ENCODE measurements at regions not wholly inside any gene's neighbourhood (a gene's known extent, or its start where the extent isn't known, plus 50 kb on each side); places are given as distances from the start of the nearest gene placed in this dataset.

DNA sequence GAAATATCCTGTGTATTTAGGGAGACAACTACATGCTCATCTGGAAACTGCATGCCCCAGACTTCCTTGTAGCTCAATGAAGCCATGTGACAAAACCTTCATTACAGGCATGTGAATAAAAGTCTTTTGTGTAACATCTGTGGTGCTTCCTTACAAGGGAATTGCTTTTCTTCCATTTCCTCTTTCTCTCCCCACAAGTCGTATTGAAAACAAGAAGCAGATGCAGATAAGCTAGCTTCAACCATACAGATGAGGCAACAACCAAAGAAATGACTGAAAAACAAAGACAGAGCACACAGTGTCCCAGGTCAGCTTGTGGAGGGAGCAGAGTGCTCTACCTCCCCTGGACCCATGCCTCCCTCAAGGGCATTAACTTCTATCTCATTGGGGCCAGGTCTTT is 115.8 kb upstream of the INPP4B start:
- peak; percentile 73 for DNase-seq

- DNase-seq = no peak
Measured at GRCh38 chr4:142974328-142974727, 128.2 kb upstream of the INPP4B start.

GRCh38 chr4:142975618-142976017 is 129.5 kb upstream of the INPP4B start:
- DNase-seq = no peak

DNA sequence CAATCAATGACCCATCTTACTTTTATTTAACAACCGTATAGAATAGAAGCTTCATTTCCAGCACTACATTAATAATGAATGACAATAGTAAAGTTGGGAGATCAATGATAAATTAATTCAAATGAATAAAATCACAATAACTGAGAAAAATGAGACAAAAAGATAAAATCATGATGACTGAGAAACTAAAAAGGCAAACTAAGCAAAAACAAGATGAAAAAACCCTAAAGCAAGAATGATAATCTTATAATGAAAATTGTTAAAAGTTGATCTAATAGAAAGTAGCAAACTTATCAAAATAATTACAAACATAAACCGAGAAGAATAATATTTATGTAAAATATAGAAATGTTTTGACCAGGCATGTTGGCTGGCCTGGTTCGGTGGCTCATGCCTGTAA is 130.4 kb upstream of the INPP4B start:
- DNase-seq = no peak

DNA sequence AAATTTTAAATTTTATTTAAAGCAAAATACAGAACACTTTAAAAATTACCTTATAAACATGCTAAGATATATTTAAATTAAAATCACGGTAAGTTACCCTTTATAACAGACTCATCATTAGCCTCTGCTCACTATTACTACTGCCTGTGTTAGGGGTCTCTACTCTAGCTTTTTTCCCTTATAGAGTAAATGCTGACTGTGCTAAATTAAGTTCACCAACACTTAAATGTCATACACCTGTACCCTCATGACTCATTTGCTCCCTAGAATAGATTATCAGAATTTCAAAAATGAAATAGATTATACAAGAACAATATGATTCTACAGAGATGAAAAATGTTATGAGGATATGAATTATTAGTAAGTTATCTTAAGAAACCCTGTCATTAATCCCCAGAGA is 131.1 kb upstream of the INPP4B start:
- DNase-seq = no peak

- no peak for DNase-seq
Measured at GRCh38 chr4:142983065-142983464, 137.0 kb upstream of the INPP4B start.

DNA sequence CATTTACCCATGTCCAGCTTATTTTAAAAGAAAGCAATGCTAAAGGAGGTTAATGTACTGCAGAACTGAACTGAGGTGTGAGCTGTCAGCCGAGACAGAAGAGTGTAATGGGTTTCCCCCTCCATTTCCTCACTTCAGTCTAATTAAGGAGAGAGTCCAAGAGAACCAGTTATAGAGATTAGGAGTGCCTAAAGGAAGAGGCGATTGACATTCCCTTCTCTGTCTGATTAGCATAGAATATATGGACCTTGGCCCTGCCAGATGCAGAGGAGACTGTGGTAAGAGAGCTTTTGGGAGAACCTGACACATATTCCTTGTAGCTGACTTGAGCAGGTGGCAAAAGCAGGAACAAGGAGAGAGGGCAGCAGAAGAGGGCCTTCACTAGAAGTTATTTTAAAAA is 137.5 kb upstream of the INPP4B start:
- no peak for DNase-seq

GRCh38 chr4:142984871-142985585 is 138.9 kb upstream of the INPP4B start:
- no peak for DNase-seq

- DNase-seq = no peak
Measured at GRCh38 chr4:143016171-143016570, 168.5 kb upstream of the USP38 start.

GRCh38 chr4:143017210-143017609 is 167.5 kb upstream of the USP38 start:
- no peak for DNase-seq

DNA sequence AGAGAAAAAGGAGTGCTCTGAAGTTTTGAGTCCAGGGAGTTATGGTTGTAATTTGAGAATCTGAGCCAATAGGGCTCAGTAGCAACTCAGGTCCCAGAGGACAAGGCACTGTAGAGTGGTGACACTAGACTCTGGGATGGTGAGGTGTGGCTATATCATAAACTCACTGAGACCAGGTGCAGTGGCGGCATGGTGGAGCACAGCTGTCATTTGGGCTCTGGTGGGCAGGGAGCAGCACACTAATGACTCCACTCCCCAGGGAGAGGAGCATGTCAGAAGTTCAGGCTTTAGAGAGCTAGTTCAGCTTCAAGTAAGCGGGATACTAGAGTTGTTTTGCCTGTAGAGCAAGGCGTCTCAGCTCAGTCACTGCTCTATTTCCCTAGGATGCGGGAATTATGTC is 165.4 kb upstream of the USP38 start:
- DNase-seq = no peak

- no peak for DNase-seq
Measured at GRCh38 chr4:143021384-143021783, 163.3 kb upstream of the USP38 start.

GRCh38 chr4:143023239-143023918 is 161.3 kb upstream of the USP38 start:
- DNase-seq = no peak

DNA sequence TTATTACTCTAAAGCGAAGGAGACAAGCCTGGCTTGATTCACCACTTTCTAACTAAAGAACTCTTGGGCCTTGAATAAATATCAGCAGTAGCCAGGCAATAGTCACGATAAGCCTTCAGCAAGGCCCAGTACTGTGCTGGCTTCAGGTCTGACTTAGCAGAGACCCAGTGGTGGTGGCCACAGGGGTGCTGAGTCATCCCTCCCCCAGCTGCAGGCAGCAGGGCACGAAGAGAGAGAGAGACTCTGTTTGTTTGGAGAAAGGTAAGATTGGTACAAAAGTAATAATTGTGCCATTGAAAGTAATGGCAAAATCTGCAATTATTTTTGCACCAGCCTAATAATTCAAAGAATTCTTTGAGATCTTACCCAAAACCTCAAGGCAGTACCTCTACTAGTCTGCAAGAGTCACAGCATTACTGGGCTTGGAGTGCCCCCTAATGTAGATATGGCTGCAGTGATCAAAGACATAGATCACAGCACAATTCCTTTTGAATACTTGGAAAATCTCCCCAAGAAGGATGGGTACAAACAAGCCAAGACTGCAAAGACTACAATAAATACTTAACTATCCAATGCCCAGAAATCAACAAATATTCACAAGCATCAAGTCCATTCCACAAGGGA is 159.5 kb upstream of the USP38 start:
- no peak for DNase-seq

DNA sequence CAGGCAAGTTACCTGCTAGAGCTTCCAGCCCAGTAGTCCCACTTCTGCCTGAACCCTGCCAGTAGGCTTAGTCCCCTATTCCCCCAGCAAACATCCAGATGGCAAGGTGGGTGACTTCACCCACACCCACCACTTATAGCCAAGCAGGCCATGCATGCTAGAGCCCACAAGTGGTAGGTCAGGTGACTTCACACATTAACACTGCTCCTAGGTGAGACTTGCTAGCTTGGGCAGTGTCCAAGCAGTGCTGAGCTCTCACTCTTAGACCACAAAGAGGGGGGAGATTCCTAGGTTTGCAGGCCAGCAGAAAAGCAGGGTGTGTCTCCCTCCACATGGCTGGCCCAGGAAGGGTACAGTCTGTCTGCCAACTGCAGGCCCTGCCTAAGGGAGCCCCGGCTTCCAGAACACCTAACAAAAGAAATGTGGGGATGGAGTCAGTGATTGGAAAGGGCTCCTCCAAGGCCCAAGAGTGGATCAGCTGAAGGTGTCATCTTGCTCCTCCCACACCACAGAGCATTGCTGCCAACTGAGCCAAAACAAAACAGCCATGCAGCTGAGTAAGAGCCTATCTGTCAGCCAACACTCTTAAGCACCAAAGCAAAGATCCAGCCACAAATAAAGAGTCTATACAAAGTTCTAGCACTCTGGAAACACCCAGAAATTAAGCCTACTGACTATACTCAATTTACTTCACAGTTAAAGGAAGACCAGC is 158.1 kb upstream of the USP38 start:
- no peak for DNase-seq

DNA sequence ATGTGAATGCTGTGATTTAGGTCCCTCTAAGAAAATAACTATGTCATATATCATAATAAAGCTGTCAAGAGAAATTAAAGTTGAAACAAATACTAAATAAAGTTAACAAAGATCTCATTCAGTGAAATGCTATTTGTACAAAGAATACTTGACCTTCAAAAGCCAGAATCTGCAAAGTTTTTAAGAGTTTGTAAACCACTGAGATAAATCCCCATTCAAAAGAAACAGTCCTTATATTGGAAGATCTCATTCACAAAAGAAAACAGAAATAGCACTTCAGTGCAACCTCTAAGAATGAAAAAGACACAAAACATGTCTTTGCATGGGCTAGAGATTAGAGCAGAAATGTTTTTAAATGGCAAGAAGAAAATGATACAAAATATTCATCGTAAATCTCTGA is 149.1 kb upstream of the USP38 start:
- no peak for DNase-seq

DNA sequence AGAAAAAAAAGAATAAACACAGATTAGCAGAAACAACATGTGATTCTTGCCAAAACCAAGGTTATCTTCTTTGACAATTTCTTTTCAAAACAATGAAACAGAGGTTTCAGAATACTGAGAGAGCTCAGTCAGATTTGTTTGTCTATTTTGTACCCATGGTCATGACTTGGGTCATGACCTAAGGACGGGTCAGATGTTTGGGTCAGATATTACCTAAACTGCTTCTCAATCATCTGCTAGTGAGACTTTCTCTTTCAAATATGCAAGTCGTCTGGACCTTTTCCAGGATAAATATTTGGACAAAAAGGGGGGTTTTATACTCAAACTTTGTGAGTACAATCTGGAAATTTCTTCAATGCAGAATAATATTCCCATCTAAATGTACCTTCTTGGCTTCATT is 148.3 kb upstream of the USP38 start:
- no peak for DNase-seq

DNA sequence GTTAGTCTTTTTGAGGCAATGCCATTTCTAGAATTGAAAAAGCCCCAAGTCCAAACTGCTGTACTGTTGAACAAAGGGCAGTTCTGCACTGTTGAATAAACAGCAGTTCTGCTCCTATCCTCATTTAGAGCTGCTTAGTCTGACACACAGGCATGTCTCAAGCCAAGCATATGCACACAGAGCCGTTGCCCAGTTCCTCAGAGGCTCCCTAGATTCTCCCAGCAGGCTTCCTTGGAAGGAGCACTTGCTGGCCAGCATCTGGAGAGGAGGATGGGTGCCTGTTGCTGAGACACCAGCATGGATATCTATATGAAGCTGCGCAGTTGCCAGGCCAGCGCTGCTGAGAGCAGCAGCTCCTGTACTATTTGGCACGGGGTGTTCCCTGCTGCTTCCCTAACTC is 138.3 kb upstream of the USP38 start:
- peak; percentile 1 for DNase-seq

DNA sequence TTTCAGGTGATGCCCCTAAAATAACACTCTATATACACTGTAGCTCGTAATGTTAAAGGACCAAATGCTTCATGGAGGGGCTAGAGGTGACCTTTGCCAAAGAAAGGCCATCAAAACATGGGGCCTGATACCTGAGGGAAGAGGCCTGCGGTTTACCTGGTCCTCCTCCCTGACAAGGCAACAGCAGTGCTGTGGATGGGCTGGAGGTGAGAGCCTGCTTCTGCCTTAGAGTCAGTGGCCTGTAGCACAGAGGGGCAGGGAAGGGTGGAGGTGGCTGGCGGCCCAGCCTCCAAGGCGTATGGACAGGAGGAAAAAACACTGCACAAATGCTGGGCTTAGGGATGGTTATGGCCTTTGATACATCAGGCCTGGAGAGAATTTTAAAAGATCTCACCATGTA is 137.8 kb upstream of the USP38 start:
- DNase-seq = no peak

DNA sequence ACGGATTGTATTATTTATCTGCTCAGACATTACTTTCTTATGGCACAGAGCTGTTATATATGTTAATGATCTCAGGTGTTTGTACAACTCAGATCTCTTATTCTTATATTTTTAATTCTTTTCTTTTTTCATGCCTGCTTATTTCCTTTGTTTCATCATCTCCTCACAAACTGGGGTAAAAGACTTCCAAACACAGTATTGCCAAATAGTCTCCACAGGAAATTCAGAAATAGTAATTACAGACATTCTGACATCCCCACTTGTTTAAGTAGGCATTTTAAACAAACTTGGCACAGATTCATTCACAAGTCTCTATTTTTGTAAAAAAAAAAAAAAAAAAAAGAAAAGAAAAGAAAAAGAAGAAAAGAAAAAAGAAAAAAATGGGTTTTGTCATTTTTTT is 129.7 kb upstream of the USP38 start:
- DNase-seq = no peak

DNA sequence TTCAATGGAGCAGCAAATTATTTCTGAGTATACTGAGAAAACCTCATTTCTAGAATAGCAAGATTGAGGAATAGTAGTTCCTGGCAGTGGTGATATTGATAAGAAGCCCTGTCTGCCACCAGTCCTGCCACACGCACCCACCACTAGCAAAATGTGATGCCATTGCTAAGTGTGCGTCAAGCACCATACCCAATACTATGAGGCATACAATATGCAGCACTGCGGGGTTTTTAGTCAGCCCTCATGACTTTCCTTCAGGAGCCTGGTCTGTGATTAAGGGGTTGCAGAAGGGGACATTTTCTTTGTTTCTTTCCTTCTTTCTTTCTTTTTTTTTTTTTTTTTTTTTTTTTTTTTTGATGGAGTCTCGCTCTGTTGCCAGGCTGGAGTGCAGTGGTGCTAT is 128.7 kb upstream of the USP38 start:
- no peak for DNase-seq

DNA sequence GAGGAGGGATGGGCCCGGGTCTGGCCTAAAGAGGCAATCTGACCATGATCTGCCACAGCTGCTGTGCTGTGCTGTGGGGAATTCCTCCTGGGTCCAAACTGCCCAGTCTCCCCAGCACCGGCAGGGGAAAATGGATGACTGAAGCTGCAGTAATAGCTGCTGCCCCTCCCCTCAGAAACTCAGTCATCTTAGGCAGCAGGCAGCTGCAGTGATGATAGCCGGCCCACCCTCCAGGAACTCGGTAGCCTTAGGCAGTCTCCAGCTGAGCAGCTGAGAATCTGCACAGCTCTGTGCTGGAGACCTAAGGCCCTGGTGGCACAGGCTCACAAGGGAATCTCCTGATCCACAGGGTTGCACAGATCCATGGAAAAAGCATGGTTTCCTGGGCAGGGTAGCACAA is 113.4 kb upstream of the USP38 start:
- no peak for DNase-seq

GRCh38 chr4:143076723-143077122 is 108.0 kb upstream of the USP38 start:
- no peak for DNase-seq
